Upper lobe of left lung (tissue), 4 donors: ENCODE measurements at regions not wholly inside any gene's neighbourhood (a gene's known extent, or its start where the extent isn't known, plus 50 kb on each side); places are given as distances from the start of the nearest gene placed in this dataset.

ENCODE experiments used
- POLR2A ChIP-seq, 4 donors: fragments of 450-650 bp; IDR thresholded peaks; one replicate each; pipeline ENCODE4 v1.5.1; 2016 to 2017; ENCODE audit warnings: antibody characterized with exemption in 4 of 4, mild to moderate bottlenecking in 2 of 4
- TF ChIP-seq, protein P1 (sequence below), 6 experiments: fragments of 450-650 bp in 4 of 6; fragments of 200-600 bp in 2 of 6; sonication (generic) in 2 of 6; IDR thresholded peaks; one replicate each; pipeline ENCODE4 v1.5.1; 2016 to 2019; ENCODE audit warnings: antibody characterized with exemption in 6 of 6

DNA sequence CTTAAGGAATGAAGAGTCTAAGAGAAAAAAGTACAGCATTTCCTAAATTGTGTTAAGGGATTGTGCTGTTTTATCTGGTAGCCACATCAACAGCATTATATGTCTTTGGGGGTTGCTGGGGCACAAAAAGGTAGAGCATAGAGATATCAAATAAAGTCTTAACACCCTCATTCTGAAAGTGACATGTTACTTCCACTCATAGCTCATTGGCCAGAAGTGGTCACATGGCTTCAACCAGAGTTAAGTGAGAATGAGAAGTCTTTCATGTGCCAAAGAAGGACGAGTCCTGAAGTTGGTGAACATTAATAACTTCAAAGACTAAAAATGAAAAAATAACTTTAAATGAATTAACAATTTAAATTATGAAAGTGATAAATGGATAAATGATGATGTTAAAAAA is 175.7 kb upstream of the ZEB2 start:
- TF ChIP-seq, protein P1, sequence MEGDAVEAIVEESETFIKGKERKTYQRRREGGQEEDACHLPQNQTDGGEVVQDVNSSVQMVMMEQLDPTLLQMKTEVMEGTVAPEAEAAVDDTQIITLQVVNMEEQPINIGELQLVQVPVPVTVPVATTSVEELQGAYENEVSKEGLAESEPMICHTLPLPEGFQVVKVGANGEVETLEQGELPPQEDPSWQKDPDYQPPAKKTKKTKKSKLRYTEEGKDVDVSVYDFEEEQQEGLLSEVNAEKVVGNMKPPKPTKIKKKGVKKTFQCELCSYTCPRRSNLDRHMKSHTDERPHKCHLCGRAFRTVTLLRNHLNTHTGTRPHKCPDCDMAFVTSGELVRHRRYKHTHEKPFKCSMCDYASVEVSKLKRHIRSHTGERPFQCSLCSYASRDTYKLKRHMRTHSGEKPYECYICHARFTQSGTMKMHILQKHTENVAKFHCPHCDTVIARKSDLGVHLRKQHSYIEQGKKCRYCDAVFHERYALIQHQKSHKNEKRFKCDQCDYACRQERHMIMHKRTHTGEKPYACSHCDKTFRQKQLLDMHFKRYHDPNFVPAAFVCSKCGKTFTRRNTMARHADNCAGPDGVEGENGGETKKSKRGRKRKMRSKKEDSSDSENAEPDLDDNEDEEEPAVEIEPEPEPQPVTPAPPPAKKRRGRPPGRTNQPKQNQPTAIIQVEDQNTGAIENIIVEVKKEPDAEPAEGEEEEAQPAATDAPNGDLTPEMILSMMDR (IDR thresholded peaks at IDR 0.05), result no peak
- no peak for TF ChIP-seq POLR2A (IDR thresholded peaks at IDR 0.05)
